IMR-90 (cell line): ENCODE measurements at regions not wholly inside any gene's neighbourhood (a gene's known extent, or its start where the extent isn't known, plus 50 kb on each side); places are given as distances from the start of the nearest gene placed in this dataset.

Experiments used
- ATAC-seq: fragments of 200-7000 bp; cut with Tn5 transposase; 2 replicates; pipeline ENCODE4 v1.9.1; 2020; ENCODE audit warnings: low read depth, mild to moderate bottlenecking, moderate library complexity
- BruUV-seq: library from RNA; stranded (reverse); fragments of 400-500 nt; replicated peaks from 2 replicates; lab custom pipeline; 2021; lab: Mats Ljungman, UMichigan
- CTCF ChIA-PET: fragments of 300-600 bp; formaldehyde crosslinking; extraction: SDS; loops from one replicate; lab custom pipeline; 2021; ENCODE audit warnings: antibody characterized with exemption; lab: Yijun Ruan, JAX
- POLR2A ChIA-PET: fragments of 300-600 bp; sonication (Branson Sonifier 250); formaldehyde crosslinking; loops from one replicate; lab custom pipeline; 2022; ENCODE audit warnings: antibody characterized with exemption; ENCODE audit not compliant: unreplicated experiment; lab: Charles Lee
- DNase-seq: peaks from one replicate; pipeline ENCODE4 v3.0.0; 2013
- H2AFZ ChIP-seq: replicated peaks from 2 replicates; pipeline ENCODE3; 2013; ENCODE audit warnings: low read length, mild to moderate bottlenecking; ENCODE audit not compliant: poor library complexity
- H2AK5ac ChIP-seq: 2 replicates; pipeline ENCODE4 v1.6.1; 2013; ENCODE audit warnings: low read depth, low read length, inconsistent platforms
- H2AK9ac ChIP-seq: replicated peaks from 2 replicates; pipeline ENCODE3; 2013; ENCODE audit warnings: mild to moderate bottlenecking, low read depth, low read length, moderate library complexity; ENCODE audit not compliant: poor library complexity
- H2BK120ac ChIP-seq: 2 replicates; pipeline ENCODE4 v1.6.1; 2013; ENCODE audit warnings: low read depth, low read length, inconsistent platforms
- H2BK15ac ChIP-seq: 3 replicates; pipeline ENCODE4 v1.6.1; 2013; ENCODE audit warnings: low read depth, low read length, inconsistent platforms
- H2BK20ac ChIP-seq: 2 replicates; pipeline ENCODE4 v1.6.1; 2013; ENCODE audit warnings: low read depth, mild to moderate bottlenecking, inconsistent platforms, low read length, moderate library complexity
- H2BK5ac ChIP-seq: 2 replicates; pipeline ENCODE4 v1.6.1; 2013; ENCODE audit warnings: mild to moderate bottlenecking, low read depth, low read length, inconsistent platforms; ENCODE audit not compliant: poor library complexity, severe bottlenecking
- H3K14ac ChIP-seq: replicated peaks from 2 replicates; pipeline ENCODE4 v1.6.1; 2013; ENCODE audit warnings: low read depth, low read length, inconsistent platforms
- H3K18ac ChIP-seq: 2 replicates; pipeline ENCODE4 v1.6.1; 2013; ENCODE audit warnings: low read depth, low read length, control low read depth
- H3K23ac ChIP-seq: 2 replicates; pipeline ENCODE4 v1.6.1; 2013; ENCODE audit warnings: low read depth, low read length, inconsistent platforms
- H3K27ac ChIP-seq: 2 replicates; pipeline ENCODE4 v1.5.1; 2013; ENCODE audit warnings: mild to moderate bottlenecking, control low read depth, low read length; ENCODE audit not compliant: insufficient read depth
- H3K27me3 ChIP-seq: 2 replicates; pipeline ENCODE4 v1.6.1; 2013; ENCODE audit warnings: low read length; ENCODE audit not compliant: control insufficient read depth, insufficient read depth
- H3K36me3 ChIP-seq: 2 replicates; pipeline ENCODE4 v1.6.1; 2013; ENCODE audit warnings: low read length, mixed read lengths; ENCODE audit not compliant: control insufficient read depth, insufficient read depth
- H3K4ac ChIP-seq: 2 replicates; pipeline ENCODE4 v1.6.1; 2013; ENCODE audit warnings: low read depth, low read length, inconsistent platforms
- H3K4me1 ChIP-seq: 2 replicates; pipeline ENCODE4 v1.6.1; 2013; ENCODE audit warnings: low read length, mixed read lengths; ENCODE audit not compliant: control insufficient read depth, insufficient read depth
- H3K4me2 ChIP-seq: 2 replicates; pipeline ENCODE4 v1.6.1; 2013; ENCODE audit warnings: low read depth, mild to moderate bottlenecking, control low read depth, low read length, moderate library complexity
- H3K4me3 ChIP-seq: 2 replicates; pipeline ENCODE4 v1.5.1; 2013; ENCODE audit warnings: low read depth, mild to moderate bottlenecking, control low read depth, low read length, moderate library complexity; ENCODE audit not compliant: insufficient read depth
- H3K56ac ChIP-seq: 2 replicates; pipeline ENCODE4 v1.6.1; 2013; ENCODE audit warnings: low read length, inconsistent platforms; ENCODE audit not compliant: insufficient read depth; ENCODE audit errors: extremely low read depth
- H3K79me1 ChIP-seq, 2 experiments: 2 replicates each; pipeline ENCODE4 v1.6.1; 2013; ENCODE audit warnings: low read length in 2 of 2, inconsistent platforms in 1 of 2, low read depth in 1 of 2
- H3K9ac ChIP-seq: 2 replicates; pipeline ENCODE4 v1.6.1; 2013; ENCODE audit warnings: low read depth, low read length, control low read depth
- H3K9me1 ChIP-seq: 2 replicates; pipeline ENCODE4 v1.6.1; 2013; ENCODE audit warnings: low read length, inconsistent platforms; ENCODE audit not compliant: insufficient read depth
- H3K9me3 ChIP-seq: 2 replicates; pipeline ENCODE4 v1.6.1; 2013; ENCODE audit warnings: low read length; ENCODE audit not compliant: control insufficient read depth, insufficient read depth
- H4K20me1 ChIP-seq: 2 replicates; pipeline ENCODE4 v1.6.1; 2013; ENCODE audit warnings: low read length, inconsistent platforms; ENCODE audit not compliant: insufficient read depth
- H4K5ac ChIP-seq: 2 replicates; pipeline ENCODE4 v1.6.1; 2013; ENCODE audit warnings: mild to moderate bottlenecking, low read depth, low read length, control low read depth
- H4K8ac ChIP-seq, 2 experiments: 2 replicates each; pipeline ENCODE4 v1.6.1; 2013; ENCODE audit warnings: low read depth in 2 of 2, low read length in 2 of 2, control low read depth in 1 of 2, inconsistent platforms in 1 of 2
- H4K91ac ChIP-seq: 2 replicates; pipeline ENCODE4 v1.6.1; 2013; ENCODE audit warnings: low read depth, low read length, inconsistent platforms; ENCODE audit not compliant: insufficient read depth
- CHD1 ChIP-seq: IDR thresholded peaks from 2 replicates; pipeline ENCODE4 v1.6.1; 2012; ENCODE audit warnings: low read depth, low read length, improper control_type of control experiment
- NFE2L2 ChIP-seq: fragments of 150-350 bp; IDR thresholded peaks from 2 replicates; pipeline ENCODE4 v1.6.1; 2016; ENCODE audit warnings: low read depth, mild to moderate bottlenecking, low read length
- POLR2A ChIP-seq: IDR thresholded peaks from 2 replicates; pipeline ENCODE4 v1.6.1; 2012; ENCODE audit warnings: mild to moderate bottlenecking, low read depth, low read length
- USF2 ChIP-seq: fragments of 150-350 bp; IDR thresholded peaks from 2 replicates; pipeline ENCODE4 v1.6.1; 2017; ENCODE audit warnings: mild to moderate bottlenecking, antibody characterized with exemption, low read length, low read depth
- WGBS, 2 experiments: methylation state at CpG; one replicate each; pipeline versions ENCODE4 v1.1.5 to v1.1.7; 2013; ENCODE audit warnings: missing lambda C conversion rate in 2 of 2; ENCODE audit not compliant: insufficient read length in 1 of 2; ENCODE audit errors: extremely low coverage in 2 of 2; 5-methylcytosine and 5-hydroxymethylcytosine counted together
- dilution Hi-C: fragments of 300-500 bp; cut with HindIII; formaldehyde crosslinking; loops from one replicate; pipeline ENCODE4 v1.14.3; 2018; ENCODE audit warnings: low sequenced_read_pairs; ENCODE audit not compliant: unreplicated experiment
- in situ Hi-C: fragments of 300-500 bp; cut with MboI; formaldehyde crosslinking; loops from 3 replicates; pipeline ENCODE4 v1.14.3; 2019; ENCODE audit warnings: low sequenced_read_pairs, inconsistent platforms, mixed read lengths
- intact Hi-C: fragments of 100-400 bp; cut with micrococcal nuclease; formaldehyde crosslinking; loops from 2 replicates; pipeline ENCODE4 v1.10.0; 2022

- Histone ChIP-seq H3K23ac (no peak overlapping the region), H2BK5ac (no peak overlapping the region), H2BK15ac (no peak overlapping the region), H3K4me2 (no peak overlapping the region), H3K14ac (no peak overlapping the region), H4K91ac (no peak overlapping the region), H3K79me1 (no peaks in the 10 kb centered on the region), H2BK20ac (no peak overlapping the region), H2AFZ (no peak overlapping the region), H3K4ac (no peak overlapping the region; the same call in 1 of the 2 replicates), H3K9me1 (peaks cover 4% of the 10 kb centered on the region; the same call in 1 of the 2 replicates), H2BK120ac (no peak overlapping the region), H3K36me3 (no peaks in the 10 kb centered on the region), H2AK9ac (no peak overlapping the region), H3K27me3 (no peaks in the 10 kb centered on the region), H3K27ac (no peak overlapping the region), H3K4me1 (no peaks in the 10 kb centered on the region; the same call in 1 of the 2 replicates), H3K4me3 (no peak overlapping the region), H4K20me1 (no peaks in the 10 kb centered on the region), H3K18ac (no peak overlapping the region), H3K9me3 (no peaks in the 10 kb centered on the region), H3K9ac (no peak overlapping the region), H3K56ac (no peak overlapping the region), H4K8ac (no peak overlapping the region), H2AK5ac (no peak overlapping the region), H4K5ac (no peak overlapping the region)
- dilution Hi-C loops (no loop called here), intact Hi-C loops (no loop called here), in situ Hi-C loops (no loop called here)
- no TSS peak for BruUV-seq
- ChIA-PET POLR2A (no interaction called here), CTCF (no interaction called here)
- no peak for TF ChIP-seq USF2
- no peak for TF ChIP-seq POLR2A
- TF ChIP-seq CHD1, result no peak
- no peak for TF ChIP-seq NFE2L2
- no peak for DNase-seq
- WGBS, 2 experiments, result 87% methylated on average over 8 of the region's 13 CpGs; no CpG with 5 or more reads in 1 of the 2 experiments
- no peak for ATAC-seq
Observed at GRCh38 chr1:56411484-56412180, 167.7 kb downstream of the PLPP3 start.
